NCI-H146 treated with DMSO at 0.1 percent for 48 hours (cell line): ENCODE measurements at regions not wholly inside any gene's neighbourhood (a gene's known extent, or its start where the extent isn't known, plus 50 kb on each side); places are given as distances from the start of the nearest gene placed in this dataset.
"Not testable (repeated sequence)": the region's sequence is repeated elsewhere in the genome, so short reads cannot be mapped to it uniquely, and the experiment has no call there.

Experiments used
- DNase-seq: peaks from one replicate; lab custom pipeline; 2025; ENCODE audit not compliant: unreplicated experiment; lab: John Stamatoyannopoulos, UW

DNA sequence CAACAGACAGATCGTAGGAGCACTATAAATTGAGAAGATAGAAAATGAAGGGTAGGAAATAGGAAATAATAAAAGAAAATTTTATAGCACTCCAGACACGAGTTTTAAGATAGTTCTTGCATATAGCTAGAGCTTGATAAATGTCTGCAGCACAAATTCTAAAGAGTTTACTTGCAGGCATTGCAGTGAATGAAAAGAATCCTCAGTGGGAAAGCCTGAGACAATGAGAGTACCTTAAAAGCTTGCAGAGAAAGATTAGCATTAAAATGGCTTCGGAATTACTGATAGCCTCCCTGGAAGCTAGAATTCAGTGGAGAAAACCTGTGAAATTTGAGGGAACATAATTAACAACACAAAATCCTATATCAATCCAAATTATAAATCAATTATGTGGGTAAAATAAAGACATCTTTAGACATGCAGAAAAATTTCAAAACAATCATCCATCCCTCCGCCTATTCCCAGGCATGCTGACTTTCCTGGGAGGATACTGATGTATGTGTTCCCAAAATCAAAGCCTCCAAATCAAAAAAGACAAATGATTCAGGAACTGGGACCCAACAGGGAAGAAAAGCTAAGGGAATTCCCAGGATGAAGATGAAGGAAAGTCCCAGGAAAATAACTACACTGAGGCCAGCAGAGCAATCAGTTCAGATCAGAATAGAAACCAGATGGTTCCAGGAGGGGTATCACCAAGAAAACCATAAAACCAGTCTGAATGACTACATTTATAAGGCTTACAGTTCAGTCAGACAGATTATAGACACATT is 305.9 kb upstream of the USP25 start:
- DNase-seq, result no peak

GRCh38 chr21:15425049-15425448 is 304.7 kb upstream of the USP25 start:
- DNase-seq, result no peak

DNA sequence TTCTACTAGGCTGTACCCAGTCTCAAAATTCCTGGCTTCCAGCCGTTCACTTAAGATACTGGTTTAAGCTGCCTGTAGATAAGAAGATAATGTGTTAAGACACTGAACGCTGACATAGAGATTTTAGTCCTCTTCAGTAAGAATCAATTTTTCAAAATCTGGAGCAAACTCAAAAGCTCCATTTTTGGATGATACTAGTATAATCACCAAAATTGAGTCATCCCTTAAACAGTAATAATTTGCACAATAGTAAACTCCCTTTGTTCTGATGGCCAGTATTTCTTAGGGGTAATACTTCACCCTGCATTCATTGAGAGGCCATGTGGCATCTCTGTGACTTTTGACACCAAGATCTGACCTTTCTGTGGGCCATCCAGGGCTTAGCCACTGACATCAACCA is 299.8 kb upstream of the USP25 start:
- no peak for DNase-seq

DNA sequence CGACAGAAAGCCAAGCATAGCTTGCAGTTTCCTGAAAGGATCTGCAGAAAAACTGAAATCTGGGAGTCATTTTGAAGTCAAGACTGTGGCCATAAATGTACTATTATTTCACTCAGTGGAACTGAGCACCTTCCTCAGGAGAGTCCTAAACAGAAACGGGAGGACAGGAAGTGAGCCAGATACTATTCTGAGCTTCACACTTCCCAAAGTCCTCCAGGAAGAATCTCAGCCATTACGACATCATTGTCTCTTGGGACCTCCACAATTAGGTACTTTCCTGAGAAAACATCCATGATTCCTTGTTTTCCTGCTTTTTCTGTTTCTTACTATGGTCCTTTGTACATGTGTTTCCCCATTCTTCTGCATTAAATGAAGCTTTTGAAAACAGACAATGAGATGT is 299.2 kb upstream of the USP25 start:
- no peak for DNase-seq

- DNase-seq, result no peak
Measured at GRCh38 chr21:15431053-15431452, 298.7 kb upstream of the USP25 start.

- no peak for DNase-seq
Measured at GRCh38 chr21:15433091-15433490, 296.7 kb upstream of the USP25 start.

DNA sequence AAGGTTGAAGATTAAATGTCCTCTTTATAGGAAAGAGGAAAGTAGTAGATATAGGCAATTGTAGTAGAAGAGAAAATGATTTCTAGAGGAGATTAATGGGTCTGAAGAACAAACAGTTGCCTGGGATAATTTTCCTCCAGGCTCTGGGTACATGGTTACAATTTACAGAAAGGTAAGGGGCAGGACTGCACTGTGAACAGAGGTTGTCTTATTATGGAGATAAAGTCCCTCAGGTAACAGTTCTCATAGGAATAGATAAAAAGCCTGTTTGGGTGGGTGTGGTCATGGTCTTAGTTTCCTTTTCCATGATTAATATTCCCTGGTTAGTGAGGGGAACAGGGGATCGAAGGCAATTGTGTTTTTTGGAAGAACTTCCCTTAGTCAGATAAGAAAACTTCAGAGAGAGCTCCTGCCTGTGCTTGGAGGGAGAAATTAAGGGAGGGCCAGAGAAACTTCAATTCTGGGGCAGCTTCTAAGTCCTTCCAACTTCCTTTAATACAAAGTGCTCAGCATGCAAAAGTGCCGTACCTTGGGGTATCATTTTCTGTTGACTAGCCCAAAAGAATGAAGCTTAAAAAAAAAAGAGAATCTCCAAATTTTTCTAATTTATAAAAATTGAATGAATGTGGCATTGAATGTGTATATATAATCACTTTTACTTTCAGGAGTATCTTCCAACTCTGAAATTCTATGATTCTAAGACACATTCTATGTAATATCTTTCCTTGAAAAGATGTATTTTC is 295.4 kb upstream of the USP25 start:
- no peak for DNase-seq

- DNase-seq, result no peak
Measured at GRCh38 chr21:15436031-15436430, 293.8 kb upstream of the USP25 start.

GRCh38 chr21:15437883-15438282 is 291.9 kb upstream of the USP25 start:
- DNase-seq, result no peak

- no peak for DNase-seq
Measured at GRCh38 chr21:15439726-15440125, 290.1 kb upstream of the USP25 start.

DNA sequence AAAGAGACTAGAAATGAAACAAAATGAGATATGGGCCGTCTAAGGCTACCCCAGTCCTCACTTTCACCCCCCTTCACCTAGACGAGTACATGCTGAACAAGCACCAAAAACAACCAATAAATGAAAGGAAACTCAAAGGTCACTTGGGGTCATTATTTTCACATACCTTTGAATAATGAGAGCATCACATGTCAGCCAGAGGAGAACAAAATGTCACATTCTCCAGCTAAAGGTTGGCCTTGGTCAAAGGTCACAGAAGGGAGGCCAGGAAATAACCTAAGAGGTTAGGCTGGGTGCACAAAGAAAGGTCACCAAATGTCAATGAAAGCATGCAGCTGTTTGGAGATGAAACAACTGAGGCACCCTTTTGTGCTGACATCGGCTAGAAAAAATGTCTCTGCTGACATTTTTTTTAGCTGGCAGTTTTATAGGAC is 288.7 kb upstream of the USP25 start:
- DNase-seq, result no peak

DNA sequence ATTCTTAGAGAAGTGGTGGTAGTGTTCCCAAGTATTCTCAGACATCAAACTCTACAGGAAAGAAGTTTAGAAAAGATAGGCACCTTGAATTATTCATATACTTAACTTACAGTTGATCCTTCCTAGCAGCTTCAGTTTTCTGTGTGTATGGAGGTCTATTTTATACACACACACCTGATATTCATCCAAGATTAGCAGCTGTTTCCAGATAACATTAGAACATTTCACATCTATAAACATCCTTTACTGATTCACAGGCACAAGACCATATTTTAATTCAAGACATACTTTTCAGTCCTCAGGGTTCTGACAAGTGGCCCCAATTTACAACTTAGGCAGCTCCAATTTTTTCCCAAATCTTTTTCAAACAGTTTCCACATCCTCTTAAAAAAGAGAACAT is 287.8 kb upstream of the USP25 start:
- no peak for DNase-seq

GRCh38 chr21:15442743-15443469 is 286.9 kb upstream of the USP25 start:
- no peak for DNase-seq

DNA sequence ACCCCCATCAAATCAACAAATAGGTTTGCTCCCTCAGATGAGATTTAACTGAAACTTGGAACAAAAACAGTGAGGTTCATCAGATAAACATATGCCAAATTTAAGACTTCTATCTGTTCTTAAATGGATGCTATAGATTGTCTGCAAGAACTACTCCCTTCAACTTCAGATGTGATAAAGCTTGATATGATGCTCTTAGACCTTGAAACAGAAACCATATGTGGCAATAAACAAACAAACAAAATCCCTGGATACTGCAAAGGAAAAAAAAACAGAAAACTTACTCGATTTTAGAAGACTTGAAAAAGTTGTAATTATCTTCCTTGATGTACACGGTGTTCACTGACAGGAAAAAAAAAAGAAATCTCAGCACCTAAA is 286.1 kb upstream of the USP25 start:
- DNase-seq, result no peak

DNA sequence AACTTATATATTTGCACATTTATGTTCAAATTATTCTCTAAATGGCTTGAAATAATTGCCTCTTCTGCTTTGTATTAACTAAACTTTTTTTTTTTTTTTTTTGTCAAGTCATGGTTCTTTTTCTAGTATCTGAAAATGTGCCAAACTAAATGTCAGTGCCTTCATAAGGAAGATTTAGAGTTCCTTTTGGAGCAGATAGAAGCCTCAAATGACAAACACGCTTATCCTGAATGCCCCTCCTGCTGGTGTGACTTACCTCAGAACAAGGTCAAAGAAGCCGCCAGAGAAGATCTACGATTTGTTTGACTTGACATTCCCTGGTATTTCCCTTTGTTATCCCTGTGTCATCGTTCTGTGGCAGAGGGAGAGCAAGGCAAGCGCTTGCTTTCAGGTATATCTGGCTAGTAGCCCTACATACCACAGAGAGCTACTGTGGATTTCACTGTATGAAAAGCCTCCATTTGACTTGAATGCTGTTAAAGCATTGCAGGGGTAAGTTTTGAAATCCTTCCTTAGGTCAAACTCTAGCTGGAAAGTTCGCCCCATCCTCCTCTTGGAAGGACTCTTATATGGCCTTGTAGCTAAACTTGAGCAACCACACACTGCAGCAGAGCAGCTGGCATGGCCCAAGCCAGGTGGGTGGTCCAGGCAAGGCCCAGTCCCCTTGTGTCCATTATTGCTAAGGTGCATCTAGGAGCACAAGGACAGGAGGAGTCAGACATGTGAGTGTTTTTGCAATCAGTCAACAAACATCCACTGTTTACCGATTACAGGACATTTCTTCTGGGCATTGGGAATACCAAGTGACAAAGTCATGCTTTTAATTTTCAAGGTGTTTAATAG is 285.4 kb upstream of the USP25 start:
- DNase-seq, result no peak

- no peak for DNase-seq
Measured at GRCh38 chr21:15445327-15445726, 284.5 kb upstream of the USP25 start.

- no peak for DNase-seq
Measured at GRCh38 chr21:15446223-15446622, 283.6 kb upstream of the USP25 start.

DNA sequence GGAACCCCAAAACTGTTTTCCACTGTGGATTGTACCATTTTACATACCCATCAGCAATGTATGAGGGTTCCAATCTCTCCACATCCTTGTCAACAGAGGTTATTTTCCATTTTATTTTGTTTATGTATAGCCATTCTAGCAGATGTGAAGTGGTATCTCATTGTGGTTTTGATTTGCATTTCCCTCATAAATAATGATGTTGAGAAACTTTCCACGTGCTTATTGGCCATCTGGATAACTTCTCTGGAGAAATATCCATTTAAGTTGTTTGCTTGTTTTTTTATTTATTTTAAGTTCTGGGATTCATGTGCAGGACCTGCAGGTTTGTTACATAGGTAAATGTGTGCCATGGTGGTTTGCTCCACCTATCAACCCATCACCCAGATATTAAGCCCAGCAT is 280.2 kb upstream of the USP25 start:
- DNase-seq, result no peak

- no peak for DNase-seq
Measured at GRCh38 chr21:15453261-15453660, 276.5 kb upstream of the USP25 start.

- DNase-seq, result not testable (repeated sequence)
Measured at GRCh38 chr21:15453785-15454184, 276.0 kb upstream of the USP25 start.

DNA sequence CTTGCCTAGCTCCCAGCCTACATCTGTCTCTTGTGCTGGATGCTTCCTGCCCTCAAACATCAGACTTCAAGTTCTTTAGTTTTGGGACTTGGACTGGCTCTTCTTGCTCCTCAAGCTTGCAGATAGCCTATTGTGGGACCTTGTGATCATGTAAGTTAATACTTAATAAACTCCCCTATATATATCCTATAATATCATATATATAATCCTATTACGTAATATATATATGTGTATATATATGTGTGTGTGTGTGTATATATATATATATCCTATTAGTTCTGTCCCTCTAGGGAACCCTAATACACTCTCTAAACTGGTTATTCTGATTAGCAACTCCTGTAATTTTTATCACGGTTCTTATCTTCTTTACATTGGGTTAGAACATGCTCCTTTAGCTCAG is 274.9 kb upstream of the USP25 start:
- not testable (repeated sequence) for DNase-seq
